Upper lobe of right lung (tissue), 1 donor: ENCODE measurements at regions not wholly inside any gene's neighbourhood (a gene's known extent, or its start where the extent isn't known, plus 50 kb on each side); places are given as distances from the start of the nearest gene placed in this dataset.
"Not testable (repeated sequence)": the region's sequence is repeated elsewhere in the genome, so short reads cannot be mapped to it uniquely, and the experiment has no call there.

ENCODE experiments used
- ATAC-seq: fragments of 200-7000 bp; cut with Tn5 transposase; one replicate; pipeline ENCODE4 v1.9.1; 2020; ENCODE audit warnings: mild to moderate bottlenecking, moderate library complexity
- DNase-seq: peaks from one replicate; pipeline ENCODE4 v3.0.0-alpha.2; 2020
- H3K27ac ChIP-seq: fragments of 200-600 bp; one replicate; pipeline ENCODE4 v1.8.0; 2022
- H3K27me3 ChIP-seq: fragments of 200-600 bp; one replicate; pipeline ENCODE4 v1.8.0; 2022; ENCODE audit warnings: mild to moderate bottlenecking
- H3K36me3 ChIP-seq: fragments of 200-600 bp; one replicate; pipeline ENCODE4 v1.8.0; 2022
- H3K4me1 ChIP-seq: fragments of 200-600 bp; one replicate; pipeline ENCODE4 v1.8.0; 2022
- H3K4me3 ChIP-seq: fragments of 200-600 bp; one replicate; pipeline ENCODE4 v1.8.0; 2022; ENCODE audit warnings: mild to moderate bottlenecking
- H3K9me3 ChIP-seq: fragments of 200-600 bp; one replicate; pipeline ENCODE4 v1.8.0; 2022
- CTCF ChIP-seq: fragments of 200-600 bp; IDR thresholded peaks from one replicate; pipeline ENCODE4 v1.8.0; 2022; ENCODE audit warnings: antibody characterized with exemption
- intact Hi-C: fragments of 100-400 bp; cut with DNase I; formaldehyde crosslinking; loops from one replicate; pipeline ENCODE4 v1.11.0; 2022
- donor health status: DM: no; HTN: yes; CAD: no; lungs with severe emphysema.

DNA sequence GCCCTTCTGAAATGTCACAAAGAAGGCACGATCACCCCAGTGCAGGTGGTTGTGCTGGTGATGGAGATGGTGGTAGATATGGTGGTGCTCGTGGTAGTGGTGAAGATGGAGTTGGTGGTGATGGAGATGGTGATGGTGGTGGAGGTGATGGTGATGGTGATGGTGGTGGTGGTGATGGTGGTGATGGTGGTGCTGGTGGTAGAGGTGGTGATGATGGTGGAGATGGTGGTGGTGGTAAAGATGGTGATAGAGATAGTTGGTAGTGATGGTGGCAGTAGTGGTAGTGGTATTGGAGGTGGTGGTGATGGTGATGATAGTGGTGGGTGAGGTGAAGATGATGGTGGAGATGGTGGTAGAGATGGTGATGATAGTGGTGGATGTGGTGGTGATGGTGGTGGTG, 88.1 kb upstream of the SALL1 start:
- no peak overlapping the region for H3K4me3 ChIP-seq
- H3K27me3 ChIP-seq, result peaks cover 5% of the 10 kb centered on the region
- H3K36me3 ChIP-seq, result no peaks in the 10 kb centered on the region
- H3K4me1 ChIP-seq, result no peaks in the 10 kb centered on the region
- TF ChIP-seq CTCF, result no peak
- no peak for ATAC-seq
- DNase-seq, result no peak
- intact Hi-C loops, result no loop called here
- H3K9me3 ChIP-seq, result no peaks in the 10 kb centered on the region
- no peak overlapping the region for H3K27ac ChIP-seq

DNA sequence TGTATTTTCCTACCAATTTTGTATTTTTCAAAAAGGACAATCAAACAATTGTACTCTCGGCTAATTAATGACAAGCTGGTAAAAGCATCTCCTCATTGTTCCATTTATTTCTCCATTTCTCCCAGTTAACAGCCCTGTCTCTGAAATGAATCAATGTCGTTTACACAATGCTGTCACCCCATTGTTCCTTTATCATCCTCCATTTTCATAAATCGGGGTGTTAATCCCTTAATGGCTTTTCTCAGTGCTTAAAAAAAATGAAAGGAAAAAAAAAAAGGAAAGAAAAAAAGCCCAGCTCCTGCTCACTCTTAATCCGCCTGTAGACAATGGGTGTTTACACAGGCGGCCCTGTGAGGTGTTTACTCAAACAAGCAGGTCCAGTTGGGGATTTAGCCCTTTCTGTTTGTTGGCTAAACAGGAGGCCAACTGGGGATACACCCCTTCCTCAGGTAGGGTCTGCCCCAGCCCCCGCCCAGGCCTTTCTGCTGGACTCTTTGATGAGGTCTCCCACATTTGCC, 86.8 kb upstream of the SALL1 start:
- intact Hi-C loops, result no loop called here
- Histone ChIP-seq H3K27me3 (peaks cover 5% of the 10 kb centered on the region), H3K4me1 (no peaks in the 10 kb centered on the region), H3K36me3 (no peaks in the 10 kb centered on the region), H3K4me3 (no peak overlapping the region), H3K9me3 (no peaks in the 10 kb centered on the region), H3K27ac (no peak overlapping the region)
- ATAC-seq (no peak), DNase-seq (no peak)
- no peak for TF ChIP-seq CTCF

GRCh38 chr16:51237207-51237606, 86.1 kb upstream of the SALL1 start:
- H3K27me3 ChIP-seq, result peaks cover 5% of the 10 kb centered on the region
- no peak overlapping the region for H3K27ac ChIP-seq
- DNase-seq, result no peak
- intact Hi-C loops, result no loop called here
- no peak overlapping the region for H3K4me3 ChIP-seq
- ATAC-seq, result no peak
- H3K9me3 ChIP-seq, result no peaks in the 10 kb centered on the region
- TF ChIP-seq CTCF, result no peak
- H3K36me3 ChIP-seq, result no peaks in the 10 kb centered on the region
- no peaks in the 10 kb centered on the region for H3K4me1 ChIP-seq

DNA sequence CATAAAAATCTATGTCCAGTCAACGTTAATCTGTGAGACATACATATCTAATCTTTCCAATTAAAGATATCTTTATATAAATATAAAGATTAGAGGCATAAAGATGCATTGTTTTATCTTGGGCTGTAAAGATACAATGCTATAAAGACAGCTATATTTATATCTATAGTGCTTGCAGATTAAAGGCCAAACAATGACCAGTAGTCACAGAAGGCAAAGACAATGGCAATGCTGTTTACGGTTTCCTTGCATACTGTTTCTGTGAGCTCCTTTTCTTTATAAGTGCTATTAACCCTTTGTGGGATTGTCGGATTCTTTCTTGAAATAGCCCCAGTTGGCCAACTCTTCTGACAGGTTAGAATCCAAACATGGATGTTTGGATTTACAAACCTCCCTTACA, 85.5 kb upstream of the SALL1 start:
- no peak for TF ChIP-seq CTCF
- H3K27me3 ChIP-seq, result peaks cover 5% of the 10 kb centered on the region
- ATAC-seq, result no peak

DNA sequence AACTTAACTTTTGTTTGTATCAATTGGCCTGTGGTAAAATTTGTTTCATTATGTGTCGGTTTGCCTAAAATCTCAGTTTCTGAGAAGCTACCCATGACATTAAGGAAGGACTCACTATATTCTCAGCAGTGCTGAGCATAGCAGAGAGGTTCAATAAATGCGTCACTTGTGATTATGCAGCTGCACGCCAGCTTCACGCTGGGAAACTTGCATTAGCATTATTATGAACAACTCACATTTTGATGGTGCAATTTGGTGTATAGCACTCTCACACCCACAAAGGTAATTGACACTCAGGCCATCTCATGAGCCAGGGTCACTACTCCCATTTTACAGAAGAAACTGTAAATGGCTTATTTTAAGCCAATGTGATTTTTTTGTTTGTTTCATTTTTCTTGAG, 80.6 kb upstream of the SALL1 start:
- DNase-seq (no peak), ATAC-seq (no peak)

More for the DNA sequence above, 85.5 kb upstream of the SALL1 start:
- H3K9me3 ChIP-seq, result no peaks in the 10 kb centered on the region
- intact Hi-C loops, result no loop called here
- no peak for DNase-seq
- no peaks in the 10 kb centered on the region for H3K4me1 ChIP-seq
- no peaks in the 10 kb centered on the region for H3K36me3 ChIP-seq
- H3K4me3 ChIP-seq, result no peak overlapping the region
- H3K27ac ChIP-seq, result no peak overlapping the region

DNA sequence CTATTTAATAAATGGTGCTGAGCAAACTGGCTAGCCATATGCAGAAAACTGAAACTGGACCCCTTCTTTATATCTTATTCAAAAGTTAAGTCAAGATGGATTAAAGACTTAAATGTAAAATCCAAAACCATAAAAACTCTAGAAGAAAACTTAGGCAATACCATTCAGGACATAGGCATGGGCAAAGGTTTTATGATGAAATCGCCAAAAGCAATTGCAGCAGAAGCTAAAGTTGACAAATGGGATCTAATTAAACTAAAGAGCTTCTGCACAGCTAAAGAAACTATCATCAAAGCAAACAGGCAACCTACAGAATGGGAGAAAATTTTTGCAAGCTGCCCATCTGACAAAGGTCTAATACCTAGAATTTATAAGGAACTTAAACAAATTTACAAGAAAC, 79.0 kb upstream of the SALL1 start:
- intact Hi-C loops, H3K9me3 ChIP-seq, H3K4me3 ChIP-seq, H3K27ac ChIP-seq, DNase-seq, H3K36me3 ChIP-seq, H3K27me3 ChIP-seq, ATAC-seq, H3K4me1 ChIP-seq: not testable (repeated sequence)

More for the DNA sequence above, 80.6 kb upstream of the SALL1 start:
- H3K27ac ChIP-seq, result no peak overlapping the region
- intact Hi-C loops, result no loop called here
- no peaks in the 10 kb centered on the region for H3K36me3 ChIP-seq
- peaks cover under 1% of the 10 kb centered on the region for H3K27me3 ChIP-seq
- H3K4me3 ChIP-seq, result no peak overlapping the region
- no peaks in the 10 kb centered on the region for H3K9me3 ChIP-seq
- H3K4me1 ChIP-seq, result no peaks in the 10 kb centered on the region
- TF ChIP-seq CTCF, result no peak
